KG1 (cell line): ENCODE measurements at regions not wholly inside any gene's neighbourhood (a gene's known extent, or its start where the extent isn't known, plus 50 kb on each side); places are given as distances from the start of the nearest gene placed in this dataset.
"Not testable (repeated sequence)": the region's sequence is repeated elsewhere in the genome, so short reads cannot be mapped to it uniquely, and the experiment has no call there.

Experiments used
- DNase-seq: peaks from one replicate; lab custom pipeline; 2025; lab: John Stamatoyannopoulos, UW

- no peak for DNase-seq
Observed at GRCh38 chr4:13985837-13986236, 358.3 kb upstream of the BOD1L1 start.

DNA sequence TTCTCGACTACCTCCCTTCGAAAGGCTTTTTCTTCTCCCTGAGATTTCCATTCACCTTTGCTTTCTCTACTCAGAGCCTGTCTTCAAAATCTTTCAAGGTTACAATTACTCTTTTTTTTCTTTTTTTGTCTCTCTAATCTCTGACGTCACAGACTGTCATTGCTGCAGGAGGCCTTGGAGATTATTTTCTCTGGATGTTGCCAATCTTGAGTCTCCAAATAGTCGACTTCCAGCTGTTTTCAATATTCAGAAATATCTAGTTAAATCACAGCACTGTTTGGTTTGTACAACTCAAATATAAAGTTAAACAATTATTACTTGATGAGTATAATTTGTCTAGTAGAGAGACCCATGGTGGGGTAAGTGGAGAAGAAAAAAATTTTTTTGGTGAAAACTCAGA, 359.0 kb upstream of the BOD1L1 start:
- no peak for DNase-seq

GRCh38 chr4:13988353-13989305, 361.1 kb upstream of the BOD1L1 start:
- no peak for DNase-seq

DNA sequence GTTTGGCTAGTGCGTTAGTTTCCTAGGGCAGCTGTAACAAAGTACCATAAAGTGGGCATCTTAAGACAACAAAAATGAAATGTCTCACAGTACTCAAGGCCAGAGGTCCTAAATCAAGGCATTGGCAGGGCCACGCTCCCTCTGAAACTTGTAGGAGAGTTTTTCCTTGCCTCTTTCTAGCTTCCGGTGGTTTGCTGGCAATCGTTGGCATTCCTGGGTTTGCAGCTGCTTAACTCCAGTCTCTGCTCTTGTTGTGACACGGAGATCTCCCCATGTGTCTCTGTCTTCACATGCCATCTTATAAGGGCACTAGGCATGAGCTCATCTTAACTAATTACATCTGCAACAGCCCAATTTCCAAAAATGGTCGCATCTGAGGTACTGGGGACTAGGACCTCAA, 362.0 kb upstream of the BOD1L1 start:
- no peak for DNase-seq

DNA sequence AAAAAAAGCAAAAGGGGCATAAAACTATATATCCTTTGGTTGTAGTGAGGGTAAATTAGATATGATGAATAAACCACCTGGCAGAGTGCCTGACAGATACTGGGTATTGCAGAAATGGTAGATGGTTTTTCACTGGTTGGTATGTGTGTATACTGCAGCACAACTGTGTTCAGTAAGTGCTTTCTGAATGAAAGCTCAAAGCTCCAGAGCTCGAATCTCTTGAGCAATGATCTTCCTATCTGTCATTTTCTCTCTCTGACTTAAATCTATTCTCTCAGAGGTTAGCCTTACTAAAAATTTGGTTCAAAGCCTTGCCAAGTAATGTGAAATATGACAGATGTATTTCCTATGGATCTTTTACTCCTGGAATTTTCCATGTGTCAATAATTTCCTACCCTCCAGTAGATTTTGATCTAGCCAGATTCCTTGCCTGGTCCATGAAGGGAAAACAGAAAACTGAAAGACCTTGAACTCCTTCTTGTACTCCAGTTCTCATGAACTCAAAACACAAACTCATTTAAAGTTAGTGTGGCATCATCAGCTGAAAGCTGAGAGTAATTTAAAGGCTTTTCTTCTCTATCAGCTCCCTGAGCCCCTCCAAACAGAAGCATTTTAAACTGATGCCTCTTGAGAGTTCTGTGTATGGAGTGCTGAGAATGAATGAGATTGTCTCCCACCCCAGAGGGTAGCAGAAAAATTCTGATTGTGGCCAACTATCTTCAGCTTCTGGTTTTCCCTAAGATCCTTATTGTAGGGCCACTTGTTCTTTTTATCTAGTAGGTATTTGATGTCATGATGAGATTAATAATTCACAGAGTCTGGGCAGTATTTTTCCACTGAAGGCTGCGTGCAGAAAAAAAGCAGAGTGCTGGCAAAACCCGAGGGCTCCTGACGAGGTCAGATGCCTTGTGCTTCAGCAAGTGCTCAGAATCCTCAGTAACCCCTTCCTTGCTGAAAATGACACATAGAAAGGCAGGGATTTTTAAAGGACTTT, 363.4 kb upstream of the BOD1L1 start:
- no peak for DNase-seq

DNA sequence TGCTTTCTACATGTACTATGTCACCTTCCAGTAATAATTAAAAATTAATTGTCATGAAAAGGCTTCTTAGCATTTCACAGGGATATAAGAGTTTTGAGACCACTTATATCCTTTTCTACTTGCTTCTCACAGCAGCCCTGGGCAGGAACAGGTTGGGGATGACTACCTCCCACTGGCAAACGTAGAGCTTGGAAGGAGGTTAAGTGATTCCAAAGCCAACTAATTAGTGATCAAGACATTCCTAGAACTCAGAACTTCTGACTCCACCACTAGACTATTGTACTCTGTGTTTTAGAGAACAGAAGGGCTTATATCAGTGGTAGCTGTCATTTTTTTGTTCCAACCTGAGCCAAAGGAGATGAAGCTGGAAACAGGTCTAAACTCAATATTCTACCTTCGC, 364.5 kb upstream of the BOD1L1 start:
- DNase-seq, result no peak

- DNase-seq, result no peak
Observed at GRCh38 chr4:13992975-13993520, 365.5 kb upstream of the BOD1L1 start.

DNA sequence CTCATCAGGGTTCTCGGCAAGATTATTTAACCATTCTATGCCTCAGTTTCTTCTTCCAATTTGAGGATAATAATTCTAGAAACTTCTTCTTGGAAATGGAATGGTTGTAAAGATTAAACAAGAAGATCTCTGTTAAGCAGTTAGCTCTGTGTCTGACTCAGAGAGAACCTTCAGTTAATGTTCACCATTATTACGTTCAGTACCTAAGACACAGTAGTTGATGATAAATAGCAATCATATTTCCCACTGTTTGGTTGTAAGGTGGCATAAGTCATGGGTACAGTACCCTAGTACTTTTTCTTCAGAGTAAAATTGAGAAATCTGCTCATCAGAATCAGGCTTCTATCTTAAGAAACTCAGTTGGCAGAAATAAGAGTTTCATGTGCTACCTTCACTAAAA, 366.5 kb upstream of the BOD1L1 start:
- DNase-seq, result no peak

DNA sequence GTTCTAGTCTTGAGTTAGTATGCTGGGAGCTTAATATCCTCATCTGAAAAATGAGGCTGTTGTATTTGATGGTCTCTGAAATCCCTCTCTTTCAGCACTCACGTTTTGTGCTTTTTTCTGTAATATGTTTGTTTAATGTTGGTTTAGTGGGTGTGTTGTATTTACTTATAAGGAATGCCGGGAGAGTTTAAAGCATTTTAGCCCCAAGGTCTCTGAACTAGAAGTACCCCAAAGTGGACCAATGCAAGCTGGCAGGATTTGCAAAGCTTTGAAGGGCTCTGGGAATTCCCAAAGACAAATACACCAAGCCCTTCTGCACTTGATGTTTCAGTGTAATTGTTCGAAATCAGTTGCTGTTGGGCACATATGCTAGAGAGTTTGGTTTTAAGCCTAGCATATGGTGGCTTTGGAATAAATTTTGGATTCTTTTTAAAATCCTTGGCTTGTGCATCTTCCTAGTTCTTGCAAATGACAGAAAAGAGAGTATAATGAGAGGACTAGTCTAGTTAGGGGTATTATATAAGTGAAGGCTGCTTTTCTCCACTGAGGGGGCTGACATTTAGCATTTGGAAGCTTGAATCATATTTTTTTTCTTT, 371.4 kb upstream of the BOD1L1 start:
- no peak for DNase-seq

DNA sequence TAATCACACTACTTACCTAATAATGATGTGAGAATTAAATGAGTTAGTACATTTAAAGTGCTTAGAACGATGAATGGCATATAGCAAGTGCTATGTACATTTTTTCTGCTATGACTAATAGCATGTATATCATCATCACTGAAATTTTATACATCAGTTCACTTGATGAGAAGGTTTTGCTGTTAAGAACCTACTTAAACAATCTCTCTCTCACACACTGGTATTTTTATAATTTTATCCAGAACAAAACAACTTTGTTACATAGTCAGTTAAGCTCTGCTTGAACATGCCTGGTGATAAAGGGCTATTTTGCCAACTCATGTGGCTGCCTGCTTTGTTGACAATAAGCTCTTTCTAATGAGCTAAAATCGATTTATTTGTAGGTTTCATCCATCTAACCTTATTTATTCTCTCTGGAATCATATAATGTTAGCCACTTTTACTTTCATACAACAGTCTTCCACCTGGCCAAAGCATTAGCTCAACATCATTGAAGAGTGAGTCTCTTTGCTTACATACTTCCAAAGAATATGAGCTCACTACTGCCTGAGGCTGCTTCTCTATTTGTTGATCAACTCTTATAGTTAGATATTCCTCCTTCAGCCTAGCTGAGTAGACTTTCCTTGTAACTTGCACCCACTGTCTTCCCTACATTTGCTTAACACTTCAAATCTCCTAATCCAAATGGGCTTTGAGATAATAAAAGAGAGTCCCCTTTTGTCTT, 372.7 kb upstream of the BOD1L1 start:
- no peak for DNase-seq

- not testable (repeated sequence) for DNase-seq
Observed at GRCh38 chr4:14002331-14002730, 374.8 kb upstream of the BOD1L1 start.

DNA sequence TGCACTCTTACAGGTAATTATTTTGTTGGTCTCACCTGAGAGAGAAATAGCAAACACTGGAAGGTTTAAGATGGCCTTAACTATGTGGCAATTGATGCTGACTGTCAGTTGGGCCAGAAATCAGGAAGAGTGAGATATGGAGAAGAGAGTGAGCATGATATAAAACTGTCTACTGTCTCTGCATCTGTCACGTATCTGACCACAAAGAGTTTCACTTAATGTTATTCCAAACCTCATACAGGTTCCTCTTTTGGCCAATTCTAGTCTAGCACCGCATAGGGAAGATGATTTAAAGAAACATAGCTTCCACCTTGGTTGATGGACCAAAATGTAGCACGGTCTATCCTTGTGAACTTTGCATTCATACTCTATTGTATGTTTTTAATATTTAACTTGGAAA, 381.0 kb upstream of the BOD1L1 start:
- DNase-seq, result no peak

- DNase-seq, result no peak
Observed at GRCh38 chr4:14018191-14018853, 390.8 kb upstream of the BOD1L1 start.

- DNase-seq, result no peak
Observed at GRCh38 chr4:14022456-14022855, 394.9 kb upstream of the BOD1L1 start.

DNA sequence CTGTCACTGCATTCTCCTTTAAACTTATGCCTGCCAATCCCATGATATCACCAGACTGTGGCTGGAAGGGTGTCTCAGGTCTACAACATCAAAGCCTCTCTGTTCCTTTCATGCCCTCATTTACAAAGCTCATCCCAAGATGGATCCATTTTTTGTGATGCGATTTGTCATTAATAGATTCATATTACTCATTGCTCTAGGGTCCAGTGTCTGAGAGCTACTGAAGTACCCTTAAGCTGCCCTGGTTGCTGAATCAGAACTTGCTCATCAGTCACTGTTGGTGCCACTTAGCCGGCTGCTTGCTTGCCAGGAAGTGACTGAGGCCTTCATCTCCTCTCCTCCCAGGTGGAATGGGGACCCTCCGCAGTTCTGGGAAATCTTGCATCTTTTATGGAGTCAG, 395.5 kb upstream of the BOD1L1 start:
- DNase-seq, result no peak

DNA sequence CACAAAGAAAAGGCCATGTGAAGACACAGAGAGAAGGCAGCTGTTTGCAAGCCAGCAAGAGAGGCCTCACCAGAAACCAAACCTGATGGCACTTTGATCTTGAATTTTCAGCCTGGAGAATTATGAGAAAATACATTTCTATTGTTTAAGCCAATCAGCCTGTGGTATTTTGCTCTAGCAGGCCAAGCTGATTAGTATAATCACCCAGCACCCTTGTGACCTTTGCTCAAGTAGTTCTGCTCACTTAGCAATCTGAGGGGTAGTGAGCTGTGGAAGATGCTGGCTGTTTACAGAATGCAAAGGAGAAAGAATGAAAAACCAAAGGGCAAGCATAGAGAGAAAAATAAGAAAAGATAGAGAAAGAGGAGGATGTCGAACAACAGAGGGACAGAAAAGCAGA, 396.4 kb upstream of the BOD1L1 start:
- no peak for DNase-seq

- no peak for DNase-seq
Observed at GRCh38 chr4:14025111-14025510, 397.6 kb upstream of the BOD1L1 start.

- DNase-seq, result no peak
Observed at GRCh38 chr4:14025891-14026290, 398.4 kb upstream of the BOD1L1 start.

DNA sequence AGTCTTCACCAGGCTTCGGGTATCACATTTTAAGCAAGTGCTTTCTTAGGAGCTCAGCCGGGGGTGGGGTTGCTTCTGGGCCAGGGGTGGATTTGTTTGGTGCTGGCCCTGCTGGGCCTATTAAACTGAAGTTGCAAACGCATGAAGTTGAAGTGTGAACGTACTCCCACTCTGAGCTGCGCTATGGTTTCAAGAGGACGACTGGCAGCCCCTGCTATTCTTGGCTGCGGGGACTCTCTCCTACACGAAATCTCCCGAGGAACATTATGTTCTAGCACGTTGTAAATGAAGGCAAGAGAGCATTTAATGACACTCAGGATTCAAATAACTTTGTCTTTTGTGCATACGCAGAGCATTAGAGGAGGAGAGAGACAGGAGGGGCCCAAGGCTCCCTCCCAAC, 401.3 kb upstream of the BOD1L1 start:
- DNase-seq, result no peak

GRCh38 chr4:14035076-14035475, 407.6 kb upstream of the BOD1L1 start:
- no peak for DNase-seq

- DNase-seq, result no peak
Observed at GRCh38 chr4:14043203-14043602, 415.7 kb upstream of the BOD1L1 start.
